ENCODE measurements at regions not wholly inside any gene's neighbourhood (a gene's known extent, or its start where the extent isn't known, plus 50 kb on each side); places are given as distances from the start of the nearest gene placed in this dataset.

- no peak for TF ChIP-seq CTCF (IDR thresholded peaks at IDR 0.05; ENCODE audit: low read length)
- no peak for TF ChIP-seq EZH2 (IDR thresholded peaks at IDR 0.05; ENCODE audit: borderline replicate concordance, low read length)
Measured at GRCh38 chrX:17977696-17978095, 116.6 kb upstream of the RAI2 start.

Data from OCI-LY1 (cell line).